GM18498 (cell line): ENCODE measurements at regions not wholly inside any gene's neighbourhood (a gene's known extent, or its start where the extent isn't known, plus 50 kb on each side); places are given as distances from the start of the nearest gene placed in this dataset.
A peak's percentile ranks its signal among the peaks of the same experiment; 100 is the strongest.

Experiments
- ATAC-seq: cut with Tn5 transposase; IDR thresholded peaks from one replicate; pipeline ENCODE4 v1.9.1; 2021; ENCODE audit warnings: mild to moderate bottlenecking, moderate library complexity; ENCODE audit not compliant: unreplicated experiment

GRCh38 chr11:95450547-95451123 lies 219.6 kb upstream of the SESN3 start:
- no peak for ATAC-seq

GRCh38 chr11:95445746-95446333 lies 214.8 kb upstream of the SESN3 start:
- ATAC-seq, result no peak

DNA sequence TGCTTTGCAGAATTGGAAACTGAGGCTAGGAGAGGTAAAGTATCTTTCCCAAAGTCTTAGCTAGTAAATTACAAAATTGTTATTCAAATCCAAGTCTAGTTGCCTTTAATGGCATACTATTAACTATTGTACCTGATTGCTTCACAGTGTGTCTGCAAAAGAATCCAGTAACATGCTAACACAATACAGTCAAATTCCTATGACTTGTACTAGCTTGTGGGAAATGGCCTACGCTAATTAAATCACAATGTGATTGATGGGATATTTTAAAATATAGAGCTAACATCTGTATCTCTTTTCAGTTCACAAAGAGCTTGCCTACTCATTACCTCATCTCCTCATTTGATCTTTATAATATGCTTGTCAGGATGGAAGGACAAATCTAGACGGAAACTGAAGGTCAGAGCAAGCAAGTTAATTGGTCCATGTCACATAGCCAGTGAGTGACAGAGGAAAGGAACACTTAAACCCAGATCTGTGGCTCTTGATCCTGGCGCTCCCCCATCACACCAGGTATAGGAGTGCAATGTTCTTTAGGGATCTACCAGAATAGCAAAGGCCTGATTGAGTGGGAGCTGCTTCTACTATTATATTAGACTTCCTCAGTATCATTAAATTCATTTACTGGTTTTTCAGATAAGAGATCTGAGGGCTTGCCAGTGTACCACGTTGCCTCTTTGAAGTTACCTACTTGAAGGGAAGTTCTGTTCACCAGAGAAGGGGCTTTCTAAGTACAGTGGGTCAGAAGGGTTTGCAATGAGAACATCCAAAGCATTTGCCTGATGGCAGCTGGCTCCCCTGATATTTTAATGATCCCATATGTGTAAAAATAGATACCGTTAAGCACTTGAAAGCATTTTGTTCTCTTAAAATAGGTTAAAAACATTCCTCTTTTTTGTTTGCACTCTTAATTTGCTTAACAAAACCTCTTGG lies 213.6 kb upstream of the SESN3 start:
- no peak for ATAC-seq

DNA sequence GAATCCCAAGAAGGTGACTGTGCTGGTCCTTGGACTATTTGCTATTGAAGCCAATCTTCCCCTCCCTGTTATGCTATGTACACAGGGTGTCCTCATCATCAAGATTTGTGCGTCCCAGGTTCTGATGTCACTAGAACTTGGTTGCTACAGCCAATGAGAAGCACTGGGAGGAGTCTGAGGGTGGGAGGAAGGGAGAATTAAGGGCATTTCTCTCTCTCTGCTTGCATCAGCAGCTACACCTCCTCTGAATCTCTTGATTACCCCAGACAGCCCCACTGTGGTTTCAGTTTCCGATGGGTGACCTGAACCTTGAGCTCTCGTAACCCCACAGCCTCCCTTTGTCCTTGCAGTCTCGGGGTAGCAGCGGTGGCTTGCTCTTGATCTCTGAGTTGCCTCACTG lies 212.4 kb upstream of the SESN3 start:
- ATAC-seq, result peak; percentile 86

DNA sequence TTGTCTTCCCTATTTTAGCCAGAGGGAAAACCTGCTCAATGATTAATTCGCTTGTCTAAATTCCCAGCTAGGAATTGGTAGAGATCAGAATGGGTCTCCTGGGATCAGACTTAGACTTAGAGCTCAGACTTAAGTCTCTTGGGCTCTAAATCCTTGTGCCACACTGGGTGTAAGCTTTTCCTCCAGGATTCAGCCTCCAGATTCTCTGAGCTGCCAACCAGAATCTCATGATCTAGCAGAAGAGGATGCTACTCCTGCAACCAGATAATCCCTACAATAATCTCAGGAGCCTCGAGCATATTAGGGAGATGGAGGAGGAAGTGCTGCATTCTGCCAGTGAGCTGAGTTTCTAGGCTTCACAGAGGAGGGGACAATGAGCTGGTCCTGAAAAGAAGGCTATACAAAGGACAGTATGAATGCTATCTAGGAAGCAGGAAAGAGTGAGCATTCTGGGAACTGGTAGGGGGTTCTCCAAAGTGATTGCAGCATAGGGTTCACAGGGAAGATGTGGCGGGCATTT lies 211.6 kb upstream of the SESN3 start:
- no peak for ATAC-seq

DNA sequence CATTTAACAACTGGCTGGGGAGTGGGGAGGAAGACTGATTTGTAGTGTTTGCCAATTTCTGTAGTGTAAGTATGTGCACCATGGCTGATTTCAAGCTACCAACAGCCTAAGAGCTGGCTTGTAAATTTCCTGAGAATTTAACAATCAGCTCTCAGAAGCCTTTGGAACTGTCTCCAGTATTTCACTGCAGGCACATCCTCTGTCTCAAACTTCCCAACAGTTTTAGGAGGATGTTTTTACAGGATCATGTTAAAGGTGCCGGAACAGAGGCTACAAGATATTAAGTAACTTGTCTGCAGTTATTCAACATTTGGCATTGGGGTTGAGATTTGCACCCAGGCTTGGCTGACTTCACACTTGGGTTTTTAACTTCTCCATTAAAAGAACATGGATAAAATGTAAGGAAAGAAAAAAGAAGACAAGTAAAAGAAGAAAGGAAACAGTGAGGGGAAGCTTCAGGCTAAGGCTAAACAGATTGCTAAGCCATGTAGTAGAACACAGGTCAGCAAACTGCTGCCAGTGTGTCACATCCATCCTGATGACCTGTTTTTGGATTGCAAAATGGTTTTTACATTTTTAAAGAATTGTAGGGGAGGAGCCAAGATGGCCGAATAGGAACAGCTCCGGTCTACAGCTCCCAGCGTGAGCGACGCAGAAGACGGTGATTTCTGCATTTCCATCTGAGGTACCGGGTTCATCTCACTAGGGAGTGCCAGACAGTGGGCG lies 204.8 kb upstream of the SESN3 start:
- no peak for ATAC-seq

- no peak for ATAC-seq
These were observed 204.2 kb upstream of the SESN3 start for GRCh38 chr11:95435192-95435591.

- ATAC-seq, result no peak
These were observed 203.6 kb upstream of the SESN3 start for GRCh38 chr11:95434489-95435057.

- ATAC-seq, result no peak
These were observed 203.0 kb upstream of the SESN3 start for GRCh38 chr11:95434009-95434408.

- ATAC-seq, result no peak
These were observed 201.9 kb upstream of the SESN3 start for GRCh38 chr11:95432714-95433503.

GRCh38 chr11:95429376-95429907 lies 198.4 kb upstream of the SESN3 start:
- no peak for ATAC-seq

DNA sequence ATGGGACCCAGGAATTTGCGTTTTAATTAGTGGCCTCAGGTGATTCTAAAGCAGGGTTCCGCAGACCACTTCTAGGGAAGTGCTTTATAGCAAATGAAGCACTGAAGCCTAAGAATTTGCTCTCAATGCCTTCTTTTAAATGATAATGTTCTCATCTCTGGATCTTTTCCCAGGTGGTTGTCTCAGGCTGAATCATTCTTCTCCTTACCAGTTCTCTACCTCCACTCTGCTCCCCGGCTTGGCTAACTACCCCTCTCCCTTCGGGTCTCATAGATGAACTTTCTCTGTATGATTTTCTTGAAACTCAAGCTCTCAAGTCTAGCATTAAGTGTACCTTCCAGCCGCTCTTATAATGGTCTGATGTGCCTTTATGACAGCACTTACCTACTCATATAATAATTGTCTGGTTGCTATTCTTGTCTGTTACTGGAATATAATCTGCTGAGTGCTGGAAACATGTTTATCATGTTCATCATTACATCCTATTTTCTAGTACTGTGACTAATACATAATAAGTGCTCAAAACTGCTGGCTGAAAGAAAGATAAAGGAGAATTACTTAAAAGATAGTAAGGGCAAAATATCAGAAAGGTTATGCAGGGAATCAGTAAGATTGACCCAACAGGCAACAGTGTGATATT lies 195.9 kb upstream of the SESN3 start:
- ATAC-seq, result no peak

DNA sequence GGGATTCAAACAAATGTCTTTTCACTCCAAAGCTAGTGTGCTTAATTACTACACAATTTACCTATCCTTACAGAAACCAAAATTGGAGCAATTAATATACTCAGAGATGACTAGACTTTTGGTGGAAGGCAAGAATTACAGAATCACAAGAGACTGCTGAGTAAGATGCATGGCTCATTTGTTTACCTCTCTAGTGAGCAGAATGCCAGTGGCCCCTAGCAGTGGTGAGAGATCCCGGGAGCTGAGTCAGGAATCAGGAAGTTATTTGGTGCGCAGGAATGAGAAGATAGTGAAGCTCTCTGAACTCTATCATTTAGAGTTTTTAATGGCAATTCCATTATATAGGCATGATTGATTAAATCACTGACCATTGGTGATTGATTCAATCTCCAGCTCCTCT lies 188.9 kb upstream of the SESN3 start:
- no peak for ATAC-seq

- ATAC-seq, result no peak
These were observed 187.9 kb upstream of the SESN3 start for GRCh38 chr11:95418916-95419315.

GRCh38 chr11:95417832-95418231 lies 186.8 kb upstream of the SESN3 start:
- no peak for ATAC-seq

DNA sequence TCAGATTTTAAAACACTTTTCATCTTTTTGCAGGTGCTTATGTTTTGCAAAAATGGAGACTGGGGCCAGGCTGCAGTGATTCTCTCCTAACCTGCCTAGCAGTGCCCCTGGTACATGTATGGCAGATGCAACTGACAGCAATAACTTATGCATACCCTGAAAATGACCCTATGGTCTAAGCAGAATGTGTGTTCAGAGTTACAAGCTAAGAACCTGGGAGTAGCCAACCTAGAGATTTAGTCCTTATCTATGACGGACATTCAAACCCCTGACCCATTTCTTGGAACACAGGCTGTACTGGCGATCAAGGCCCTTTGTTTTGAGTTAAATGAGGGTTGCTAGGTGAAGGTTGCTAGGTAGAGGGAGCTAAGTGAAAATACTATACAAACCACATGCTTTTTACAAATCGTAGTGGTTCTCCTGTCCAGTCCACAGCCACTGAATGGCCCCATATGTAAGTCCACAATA lies 184.9 kb upstream of the SESN3 start:
- ATAC-seq, result no peak

DNA sequence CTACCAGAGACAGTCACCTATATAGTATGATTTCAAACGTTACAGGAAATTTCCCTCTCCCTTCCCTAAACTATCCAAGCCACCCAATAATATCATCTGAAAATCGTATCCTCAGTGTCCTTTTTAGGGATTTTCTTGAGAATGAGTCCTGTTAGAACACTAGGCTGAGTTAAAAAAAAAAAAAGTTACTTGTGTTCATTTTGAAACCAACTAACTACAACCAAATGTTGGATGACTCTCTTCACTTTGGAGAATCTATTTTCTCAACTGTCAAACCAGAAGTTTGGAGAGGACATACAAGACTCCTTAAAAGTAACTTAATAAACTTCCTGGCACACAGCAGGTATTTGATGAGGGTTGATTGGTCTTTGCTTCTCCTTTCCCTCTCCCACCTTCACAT lies 183.2 kb upstream of the SESN3 start:
- no peak for ATAC-seq

- no peak for ATAC-seq
These were observed 182.8 kb upstream of the SESN3 start for GRCh38 chr11:95413761-95414160.

DNA sequence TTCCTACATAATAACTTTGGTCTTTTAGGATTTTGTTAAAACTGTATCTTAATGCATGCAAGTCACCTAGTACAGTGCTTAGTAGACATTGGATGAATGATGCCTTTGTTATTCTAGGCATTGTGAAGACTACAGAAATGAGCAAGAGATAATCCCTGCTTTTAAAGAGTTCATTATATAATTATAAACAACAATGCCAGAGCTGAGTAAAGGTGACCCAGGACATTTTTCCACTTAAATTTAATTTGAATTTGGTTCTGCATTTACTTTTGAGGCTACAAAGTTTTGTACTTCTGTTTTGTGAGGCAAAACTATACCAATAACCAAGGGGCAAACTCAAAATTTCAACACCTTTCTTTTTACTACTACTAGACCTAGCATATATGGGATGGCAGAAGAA lies 182.0 kb upstream of the SESN3 start:
- ATAC-seq, result no peak
